ENCODE measurements at regions not wholly inside any gene's neighbourhood (a gene's known extent, or its start where the extent isn't known, plus 50 kb on each side); places are given as distances from the start of the nearest gene placed in this dataset.

- intact Hi-C loops (cut with DNase I) = no loop called here
- no peaks in the 10 kb centered on the region for H3K4me1 ChIP-seq
- no peak for DNase-seq
- H3K27ac ChIP-seq = no peak overlapping the region
- no peaks in the 10 kb centered on the region for H3K9me3 ChIP-seq
- no peak for TF ChIP-seq CTCF (IDR thresholded peaks at IDR 0.05)
- H3K36me3 ChIP-seq = no peaks in the 10 kb centered on the region
- H3K27me3 ChIP-seq = no peaks in the 10 kb centered on the region
- no peak for ATAC-seq
- H3K4me3 ChIP-seq = no peak overlapping the region
Observed at GRCh38 chr4:124206779-124207605, 505.5 kb downstream of the ANKRD50 start.

GRCh38 chr4:124209211-124209610, 503.3 kb downstream of the ANKRD50 start:
- ATAC-seq = no peak
- no peak for TF ChIP-seq CTCF (IDR thresholded peaks at IDR 0.05)
- H3K9me3 ChIP-seq = no peaks in the 10 kb centered on the region
- intact Hi-C loops (cut with DNase I) = no loop called here
- DNase-seq = no peak
- no peaks in the 10 kb centered on the region for H3K4me1 ChIP-seq
- no peaks in the 10 kb centered on the region for H3K36me3 ChIP-seq
- H3K4me3 ChIP-seq = no peak overlapping the region
- no peaks in the 10 kb centered on the region for H3K27me3 ChIP-seq
- no peak overlapping the region for H3K27ac ChIP-seq

GRCh38 chr4:124209626-124210025, 502.9 kb downstream of the ANKRD50 start:
- TF ChIP-seq CTCF (IDR thresholded peaks at IDR 0.05) = no peak
- H3K27me3 ChIP-seq = no peaks in the 10 kb centered on the region
- no peaks in the 10 kb centered on the region for H3K9me3 ChIP-seq
- intact Hi-C loops (cut with DNase I) = no loop called here
- no peak overlapping the region for H3K27ac ChIP-seq
- ATAC-seq = no peak
- DNase-seq = no peak
- H3K36me3 ChIP-seq = no peaks in the 10 kb centered on the region
- no peak overlapping the region for H3K4me3 ChIP-seq
- no peaks in the 10 kb centered on the region for H3K4me1 ChIP-seq

GRCh38 chr4:124210746-124211145, 501.8 kb downstream of the ANKRD50 start:
- Histone ChIP-seq H3K4me3 (no peak overlapping the region), H3K4me1 (no peaks in the 10 kb centered on the region), H3K27me3 (no peaks in the 10 kb centered on the region), H3K9me3 (no peaks in the 10 kb centered on the region), H3K27ac (no peak overlapping the region), H3K36me3 (no peaks in the 10 kb centered on the region)
- intact Hi-C loops (cut with DNase I) = no loop called here
- no peak for TF ChIP-seq CTCF (IDR thresholded peaks at IDR 0.05)
- ATAC-seq (no peak), DNase-seq (no peak)

- Histone ChIP-seq H3K27me3 (no peaks in the 10 kb centered on the region), H3K4me1 (no peaks in the 10 kb centered on the region), H3K36me3 (no peaks in the 10 kb centered on the region), H3K4me3 (no peak overlapping the region), H3K27ac (no peak overlapping the region), H3K9me3 (no peaks in the 10 kb centered on the region)
- DNase-seq (no peak), ATAC-seq (no peak)
- no peak for TF ChIP-seq CTCF (IDR thresholded peaks at IDR 0.05)
- intact Hi-C loops (cut with DNase I) = no loop called here
Observed at GRCh38 chr4:124212815-124213630, 499.5 kb downstream of the ANKRD50 start.
